Amniotic epithelial cell (primary cell): ENCODE measurements at regions not wholly inside any gene's neighbourhood (a gene's known extent, or its start where the extent isn't known, plus 50 kb on each side); places are given as distances from the start of the nearest gene placed in this dataset.

Experiments
- DNase-seq: peaks from one replicate; pipeline ENCODE4 v3.0.0-alpha.2; 2010; ENCODE audit warnings: low read depth

DNA sequence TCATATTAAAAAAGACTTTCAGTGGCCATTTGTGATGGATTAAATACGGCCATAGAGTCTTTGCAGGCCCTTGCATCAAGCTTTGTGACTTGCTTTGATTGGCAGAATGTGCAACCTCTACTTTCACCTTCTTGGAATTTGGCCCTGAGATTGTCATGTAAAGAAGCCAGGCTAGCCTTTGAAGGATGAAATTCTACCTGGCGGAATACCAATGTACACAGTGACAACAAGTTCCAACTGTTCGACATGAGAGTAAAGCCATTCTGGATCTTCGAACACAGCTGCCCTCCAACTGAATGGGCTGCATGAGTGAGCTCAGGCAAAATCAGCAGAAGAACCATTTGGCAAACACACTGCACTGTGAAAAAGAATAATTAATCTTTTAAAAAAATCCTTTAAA lies 321.3 kb downstream of the PHF14 start:
- DNase-seq: no peak

DNA sequence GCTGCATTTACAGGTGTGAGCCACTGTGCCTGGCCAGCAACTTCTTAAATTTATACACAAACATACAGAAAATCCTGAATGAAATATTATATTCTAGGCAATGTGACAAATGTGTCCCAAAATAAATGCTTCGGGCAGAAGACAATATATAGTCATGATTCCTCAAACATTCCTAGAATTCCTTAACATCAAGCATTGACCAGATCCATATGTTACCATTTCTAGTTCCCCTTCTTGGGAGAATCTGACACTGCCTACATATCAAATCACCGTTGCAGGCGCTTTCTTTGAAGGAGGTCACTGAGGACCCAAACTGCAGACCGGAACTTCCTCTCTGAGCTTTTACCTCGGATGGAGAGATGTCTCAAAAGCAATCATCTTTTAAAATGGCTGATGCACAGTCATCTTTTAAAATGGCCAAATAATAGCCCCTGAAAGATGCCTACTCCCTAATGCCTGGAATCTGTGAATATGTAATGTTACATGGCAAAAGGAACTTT lies 323.5 kb downstream of the PHF14 start:
- no peak for DNase-seq

DNA sequence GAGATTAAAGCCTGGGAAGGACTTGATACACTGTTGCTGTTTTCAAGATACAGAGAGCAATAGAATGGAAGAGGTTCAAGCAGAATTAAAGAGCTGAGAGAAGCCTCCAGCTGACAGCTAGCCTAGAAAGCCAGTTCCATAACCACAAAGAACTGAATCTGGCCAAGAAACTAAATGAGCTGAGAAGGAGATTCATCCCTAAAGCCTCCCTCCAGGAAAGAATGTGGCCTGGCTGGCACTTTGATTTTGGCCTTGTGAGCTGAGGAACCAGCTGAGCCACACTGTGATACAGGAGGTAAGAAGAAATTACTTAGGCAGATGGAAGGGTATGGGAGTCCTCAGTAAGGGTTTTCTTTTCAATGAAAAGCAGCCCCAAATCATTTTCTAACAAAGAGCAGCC lies 324.1 kb downstream of the PHF14 start:
- DNase-seq: no peak

DNA sequence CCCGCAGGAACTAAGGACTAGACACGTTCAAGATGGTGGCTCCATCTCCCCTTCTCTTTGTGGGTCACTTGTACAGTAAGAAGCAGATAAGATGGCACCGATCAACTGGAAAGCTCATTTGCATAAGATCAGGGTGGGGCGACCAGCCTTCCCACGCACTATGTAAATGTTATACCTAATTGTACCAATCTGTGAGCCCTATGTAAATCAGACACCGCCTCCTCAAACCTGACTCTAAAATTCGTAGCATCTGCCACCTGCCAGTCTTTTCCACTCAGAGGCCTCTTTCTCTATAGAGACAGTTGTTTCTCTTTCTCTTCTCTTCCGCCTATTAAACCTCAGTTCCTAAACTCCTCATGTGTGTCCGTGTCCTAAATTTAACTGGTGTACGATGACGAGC lies 324.5 kb downstream of the PHF14 start:
- DNase-seq: no peak

DNA sequence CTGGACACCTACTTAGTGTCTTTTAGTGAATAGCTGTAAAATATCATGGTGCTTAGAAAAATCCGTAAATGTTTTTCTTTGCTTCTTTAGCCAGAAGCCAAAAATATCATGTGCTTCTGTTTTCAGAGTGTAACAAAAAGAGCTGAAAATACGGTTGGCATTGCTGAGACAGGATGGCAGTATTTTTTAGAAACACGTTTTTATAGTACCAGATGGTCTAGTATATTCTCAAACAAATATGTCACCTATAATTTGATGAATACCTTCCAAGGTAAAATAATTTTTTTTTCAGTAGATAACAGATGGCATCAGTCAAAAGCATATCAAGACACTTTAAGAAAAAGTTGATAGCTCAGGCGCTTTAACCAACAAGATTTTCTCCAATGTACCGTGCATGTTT lies 326.6 kb downstream of the PHF14 start:
- DNase-seq: no peak

DNA sequence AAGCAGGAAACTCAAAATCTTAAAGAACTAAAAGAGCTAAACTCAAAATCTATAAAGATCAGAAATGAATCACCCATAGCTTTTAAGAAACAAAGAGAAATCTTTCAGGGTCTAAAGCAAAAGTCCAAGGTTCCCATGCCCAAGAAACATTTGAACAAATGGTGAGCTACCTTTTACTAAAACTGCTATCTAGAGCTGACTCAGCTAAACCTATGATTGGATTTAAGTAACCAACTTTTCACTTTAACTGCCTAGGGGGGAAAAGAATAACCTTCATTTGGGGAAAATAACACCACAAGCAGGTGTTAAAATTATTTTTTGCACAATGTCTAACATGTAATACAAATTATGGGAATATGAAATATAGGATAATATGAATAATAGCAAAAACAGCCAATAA lies 328.4 kb downstream of the PHF14 start:
- no peak for DNase-seq

DNA sequence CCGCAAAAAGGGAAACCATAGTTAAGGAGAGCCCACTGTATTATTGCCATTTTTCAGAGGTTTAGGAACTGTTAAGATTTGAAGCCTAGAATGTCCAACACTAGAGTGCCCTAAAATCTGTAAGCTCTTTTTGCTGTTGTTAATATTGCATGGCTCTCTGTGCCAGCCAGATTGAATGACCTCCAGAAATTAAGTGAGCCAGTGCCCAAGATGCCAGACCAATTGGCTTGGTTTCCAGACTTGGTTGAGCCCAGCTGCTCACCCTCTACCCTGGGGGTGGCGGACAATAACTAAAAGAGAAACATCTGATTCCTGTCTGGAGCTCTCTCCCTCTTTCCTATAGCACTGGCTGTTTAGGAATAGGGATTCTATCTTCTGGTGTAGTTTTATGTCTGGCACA lies 340.1 kb downstream of the PHF14 start:
- no peak for DNase-seq

DNA sequence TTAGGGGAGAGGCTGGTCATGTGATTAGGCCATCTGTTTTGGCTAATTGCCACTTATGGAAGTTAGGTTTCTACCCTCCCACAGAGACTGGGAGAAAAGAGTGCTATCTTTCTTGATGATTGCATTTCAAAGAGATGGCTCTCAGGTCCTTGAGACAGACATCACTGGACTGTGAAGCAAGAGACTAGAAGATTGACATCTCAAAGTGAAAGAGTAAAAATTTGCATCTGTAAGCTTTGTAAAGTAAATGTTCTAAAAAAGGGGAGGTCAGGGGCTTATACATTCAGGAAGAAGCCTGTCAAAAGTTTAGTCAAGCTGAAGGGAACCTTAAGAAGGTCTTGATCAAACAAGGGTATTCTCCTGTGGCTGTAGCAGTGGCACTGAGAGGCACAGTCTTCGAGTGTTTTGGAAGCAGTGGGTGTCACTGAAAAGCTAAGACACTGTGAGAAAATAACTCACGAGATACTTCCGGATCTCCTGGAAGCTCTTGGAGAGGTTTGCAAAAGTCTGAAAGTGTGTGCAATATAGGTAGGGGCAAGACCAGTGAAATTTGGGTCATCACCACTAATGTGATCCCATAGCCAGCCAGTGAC lies 342.1 kb downstream of the PHF14 start:
- DNase-seq: no peak

DNA sequence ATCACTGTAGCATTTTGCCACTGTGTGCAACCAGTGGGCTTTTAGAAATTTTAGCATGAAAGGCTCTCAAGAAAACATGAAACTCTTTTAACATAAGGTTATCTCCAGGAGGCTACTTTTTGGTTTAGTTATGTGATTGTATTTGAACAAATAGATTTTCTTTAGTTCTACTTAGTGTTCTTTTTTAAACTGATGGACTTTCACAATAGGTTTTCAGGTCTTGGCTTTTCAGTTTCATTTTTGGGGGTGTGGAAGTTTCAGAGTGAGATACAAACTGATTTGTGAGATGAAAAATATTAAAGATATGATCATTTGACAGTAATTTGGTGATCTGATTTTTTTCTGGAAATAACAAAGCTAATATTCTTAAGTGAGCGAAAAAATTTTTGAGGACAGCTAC lies 344.1 kb downstream of the PHF14 start:
- no peak for DNase-seq

DNA sequence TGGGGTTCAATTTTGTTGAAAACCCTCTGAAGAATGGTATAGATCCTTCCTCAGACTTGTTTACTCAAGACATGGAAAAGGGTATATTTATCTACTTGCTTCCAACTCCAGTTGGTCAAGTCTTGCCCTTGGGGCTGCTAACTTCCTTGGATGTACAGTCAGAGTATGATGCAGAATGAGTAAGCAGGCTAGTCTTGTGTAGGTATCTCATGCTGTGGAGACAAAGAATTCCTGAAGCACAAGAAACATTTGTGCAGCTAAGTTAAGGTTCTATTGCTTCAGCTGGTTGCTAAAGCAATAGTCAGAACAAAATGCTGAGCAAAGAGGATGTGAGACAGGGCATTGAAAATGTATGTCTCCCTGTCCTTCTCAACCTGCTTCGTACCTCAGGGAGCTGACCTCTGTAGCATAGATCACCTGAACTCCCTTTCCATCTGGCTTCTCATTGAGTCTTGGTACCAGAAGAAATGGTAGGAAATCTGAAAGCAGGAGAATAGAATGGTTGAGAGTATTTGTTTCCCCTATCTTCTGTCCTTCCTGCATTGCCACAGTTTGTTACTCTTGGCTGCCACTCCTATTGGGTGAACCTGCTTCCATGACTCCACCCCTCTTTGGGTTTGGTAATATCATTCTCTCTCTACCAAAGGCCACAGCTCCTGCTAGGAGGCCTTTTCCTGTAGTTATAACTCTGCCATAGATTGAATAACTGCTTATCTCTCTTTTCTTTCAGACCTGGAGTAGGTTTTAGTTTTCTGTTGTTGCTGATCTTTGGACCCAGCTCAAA lies 346.0 kb downstream of the PHF14 start:
- no peak for DNase-seq
